HG02678 (cell line): ENCODE measurements at regions not wholly inside any gene's neighbourhood (a gene's known extent, or its start where the extent isn't known, plus 50 kb on each side); places are given as distances from the start of the nearest gene placed in this dataset.

Source experiments
- ATAC-seq: cut with Tn5 transposase; IDR thresholded peaks from one replicate; pipeline ENCODE4 v1.9.1; 2021; ENCODE audit warnings: mild to moderate bottlenecking, moderate library complexity; ENCODE audit not compliant: unreplicated experiment

DNA sequence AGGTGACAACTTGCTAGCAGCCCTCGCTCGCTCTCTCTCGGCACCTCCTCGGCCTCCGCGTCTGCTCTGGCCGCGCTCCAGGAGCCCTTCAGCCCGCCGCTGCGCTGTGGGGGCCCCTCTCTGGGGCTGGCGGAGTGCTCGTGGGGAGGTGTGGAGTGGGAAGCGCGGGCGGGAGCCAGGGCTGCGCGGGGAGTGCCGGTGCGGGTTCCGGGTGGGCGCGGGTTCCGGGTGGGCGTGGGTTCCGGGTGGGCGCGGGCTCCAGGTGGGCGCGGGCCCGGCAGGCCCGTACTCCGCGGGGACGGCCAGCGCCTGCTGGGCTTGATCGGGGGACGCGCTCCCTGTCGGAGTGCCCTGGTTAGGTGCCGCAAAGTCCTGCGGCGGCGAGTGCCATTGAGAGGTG, 384.3 kb downstream of the GPM6A start:
- ATAC-seq: no peak

DNA sequence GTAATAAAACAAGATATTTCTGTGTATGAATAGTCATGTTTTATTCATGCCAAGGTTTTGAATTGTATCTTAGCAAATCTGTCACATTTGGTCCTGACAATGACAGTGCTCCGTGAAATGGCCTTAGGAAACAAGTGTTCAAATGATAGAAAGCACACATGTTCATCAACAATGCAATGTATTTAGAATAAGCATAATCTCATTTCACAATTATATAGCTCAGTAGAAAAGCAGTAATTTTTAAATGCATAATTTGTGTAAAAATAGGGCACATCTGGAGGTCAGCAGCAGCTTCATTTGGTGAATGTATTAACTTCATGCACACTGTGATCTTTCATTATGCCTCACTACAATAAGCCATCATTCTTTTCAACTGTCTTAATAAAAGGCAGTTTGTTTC, 380.4 kb downstream of the GPM6A start:
- ATAC-seq: no peak

DNA sequence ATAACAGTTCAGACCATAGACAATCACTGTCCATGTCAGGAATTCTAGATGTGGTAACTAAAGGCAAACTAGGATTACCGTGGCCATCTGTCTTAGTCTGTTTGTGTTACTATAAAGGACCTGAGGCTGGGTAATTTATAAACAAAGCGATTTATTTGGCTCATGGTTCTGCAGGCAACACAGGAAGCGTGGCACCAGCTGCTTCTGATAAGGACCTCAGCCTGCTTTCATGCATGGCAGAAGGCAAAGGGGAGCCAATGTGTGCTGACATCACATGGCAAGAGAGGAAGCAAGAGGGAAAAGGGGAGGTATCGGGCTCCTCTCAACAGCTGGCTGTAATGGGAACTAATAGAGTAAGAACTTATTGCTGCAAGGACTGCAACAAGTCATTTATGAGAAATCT, 376.7 kb downstream of the GPM6A start:
- ATAC-seq: no peak

DNA sequence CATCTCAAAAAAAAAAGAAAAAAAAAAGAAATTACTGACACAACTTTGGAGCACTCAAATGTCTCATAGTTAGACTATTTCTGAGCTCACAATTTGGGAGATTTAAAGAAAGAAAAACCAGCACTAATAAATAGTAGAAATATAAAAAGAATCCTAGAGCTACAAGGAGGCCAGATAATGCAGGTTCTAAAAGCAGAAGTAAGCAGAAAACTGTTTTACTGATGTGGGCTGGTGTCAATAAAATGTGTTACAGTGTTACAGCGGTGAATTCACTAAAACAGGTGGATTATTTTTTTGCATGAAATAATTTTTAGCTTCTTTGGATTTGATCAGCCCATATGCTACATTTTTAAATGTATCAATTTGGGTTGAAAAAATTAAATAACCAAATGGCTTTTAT, 375.9 kb downstream of the GPM6A start:
- no peak for ATAC-seq

DNA sequence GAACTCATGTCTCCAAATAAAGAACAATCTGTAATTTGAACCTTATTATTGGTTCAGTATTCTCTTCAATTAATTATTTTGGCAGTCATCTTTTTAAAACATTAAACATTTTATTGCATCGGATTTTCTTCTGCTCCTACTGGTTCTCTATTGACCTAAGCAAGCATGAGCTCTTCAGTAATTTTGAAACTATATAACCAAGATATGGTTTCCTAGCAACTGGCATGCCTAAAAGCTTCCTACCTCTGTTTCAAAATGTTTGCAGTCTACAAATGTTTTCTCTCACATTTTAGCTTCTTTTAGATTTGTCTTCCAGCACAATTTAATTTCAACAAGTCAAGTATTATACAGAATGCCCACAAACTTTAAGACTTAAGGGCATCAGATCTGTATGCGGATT, 371.3 kb downstream of the GPM6A start:
- ATAC-seq: no peak

- ATAC-seq: no peak
Observed at GRCh38 chr4:175441256-175441655, 370.8 kb downstream of the GPM6A start.

DNA sequence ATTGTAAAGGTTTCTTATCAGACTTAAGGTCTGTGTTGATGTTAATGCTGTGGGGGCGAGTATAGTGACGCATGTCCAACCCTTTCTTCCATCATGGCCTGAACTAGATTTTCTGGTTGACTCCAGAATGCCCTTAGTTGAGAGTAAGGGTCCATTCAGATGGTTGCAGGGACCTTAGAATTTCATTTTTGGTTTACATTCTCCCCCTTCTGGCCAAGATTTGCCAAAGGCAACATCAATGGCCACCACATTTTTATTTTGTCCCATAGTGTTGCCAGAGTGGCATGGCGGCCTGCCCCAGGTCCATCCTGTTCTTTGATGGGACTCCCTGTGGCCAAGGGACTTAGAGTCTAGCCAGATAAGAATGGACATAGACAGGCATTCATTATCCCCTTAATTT, 368.5 kb downstream of the GPM6A start:
- no peak for ATAC-seq

- ATAC-seq: no peak
Observed at GRCh38 chr4:175444512-175444911, 367.6 kb downstream of the GPM6A start.

DNA sequence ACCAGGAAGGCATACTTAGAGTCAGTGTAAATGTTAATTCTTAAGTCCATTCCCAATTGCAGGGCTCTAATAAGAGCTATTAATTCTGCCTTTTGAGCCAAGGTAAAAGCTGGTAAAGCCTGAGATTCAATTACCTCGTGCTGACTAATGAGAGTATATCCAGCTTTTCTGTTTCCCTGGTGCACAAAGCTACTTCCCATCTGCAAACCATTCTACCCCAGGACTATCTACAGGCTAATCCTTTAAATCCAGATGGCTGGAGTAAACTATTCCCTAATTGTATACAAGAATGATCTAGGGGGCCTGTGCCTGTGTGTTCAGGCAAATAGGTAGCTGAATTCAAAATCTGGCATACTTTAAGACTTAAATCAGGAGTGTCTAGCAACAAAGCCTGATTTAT, 365.0 kb downstream of the GPM6A start:
- no peak for ATAC-seq

- no peak for ATAC-seq
Observed at GRCh38 chr4:175450446-175450845, 361.6 kb downstream of the GPM6A start.

- ATAC-seq: no peak
Observed at GRCh38 chr4:175451238-175451965, 360.7 kb downstream of the GPM6A start.

GRCh38 chr4:175453456-175453855, 358.6 kb downstream of the GPM6A start:
- ATAC-seq: no peak

DNA sequence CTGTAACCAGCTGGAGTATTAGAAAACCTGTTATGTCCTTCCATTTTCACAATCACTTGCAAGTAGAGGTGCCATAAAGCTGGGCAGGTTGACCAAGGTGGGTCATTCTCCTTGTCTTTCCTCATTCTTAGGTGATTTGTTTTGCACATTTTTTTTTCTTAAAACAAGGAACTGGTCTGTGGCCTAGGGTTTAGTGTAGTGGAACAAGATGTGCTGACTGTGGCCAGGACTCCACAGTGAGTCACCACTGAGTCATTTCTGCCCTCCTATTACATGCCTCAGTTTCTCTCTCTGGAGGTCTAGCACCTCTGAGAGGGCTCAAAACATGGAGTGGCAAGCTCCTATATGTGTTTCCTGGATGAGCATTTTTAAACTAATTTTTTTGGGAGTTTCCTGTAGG, 355.9 kb downstream of the GPM6A start:
- ATAC-seq: no peak

DNA sequence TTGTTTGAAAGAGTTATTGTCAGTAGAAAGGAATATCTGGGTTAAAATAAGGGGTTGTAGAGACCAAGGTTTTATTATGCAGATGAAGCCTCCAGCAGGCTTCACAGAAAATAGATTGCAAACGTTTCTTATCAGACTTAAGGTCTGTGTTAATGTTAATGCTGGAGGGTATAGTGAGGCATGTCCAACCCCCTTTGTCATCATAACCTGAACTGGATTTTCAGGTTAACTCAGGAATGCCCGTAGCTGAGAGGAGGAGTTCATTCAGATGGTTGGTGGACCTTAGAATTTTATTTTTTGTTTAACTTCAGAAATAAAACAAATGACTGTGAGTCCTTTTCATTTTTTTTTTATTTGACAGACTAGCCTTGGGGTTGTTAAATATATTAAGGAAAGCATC, 354.1 kb downstream of the GPM6A start:
- no peak for ATAC-seq

DNA sequence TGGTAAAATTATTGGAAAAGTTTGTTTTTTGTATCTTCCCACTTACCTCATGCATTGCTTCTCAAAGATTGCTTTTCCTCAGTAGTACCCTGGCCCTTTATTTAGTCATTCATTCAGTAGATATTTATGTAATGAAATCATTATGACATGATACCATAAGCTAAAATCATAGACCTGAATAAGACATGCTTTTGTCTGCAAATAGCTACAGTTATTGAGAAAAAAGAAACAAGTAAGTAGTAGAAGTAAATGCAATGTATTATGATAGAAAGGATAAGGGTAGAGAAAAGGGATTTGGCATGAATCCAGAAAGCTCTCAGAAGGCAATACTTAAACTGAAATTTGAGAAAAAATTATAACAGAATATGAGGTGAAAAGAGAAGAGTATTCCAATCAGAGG, 352.5 kb downstream of the GPM6A start:
- no peak for ATAC-seq

DNA sequence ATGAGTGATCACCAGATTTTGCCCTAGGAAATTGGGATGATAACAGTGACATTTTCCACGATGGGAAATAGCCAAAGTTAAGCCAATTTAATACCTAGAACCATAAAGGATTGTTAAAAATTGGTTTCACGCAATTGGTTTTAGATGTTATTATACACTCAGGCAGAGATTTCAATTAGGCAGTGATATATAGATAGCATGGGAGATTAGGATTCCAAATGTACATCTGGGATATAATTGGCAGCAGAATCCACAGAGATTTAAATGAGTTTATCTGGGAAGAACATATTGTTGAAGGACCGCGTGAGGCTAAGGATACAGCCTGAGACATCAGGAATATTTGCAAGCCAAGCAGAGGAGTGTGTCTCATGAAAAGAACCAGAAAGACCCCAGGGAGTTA, 351.6 kb downstream of the GPM6A start:
- no peak for ATAC-seq

DNA sequence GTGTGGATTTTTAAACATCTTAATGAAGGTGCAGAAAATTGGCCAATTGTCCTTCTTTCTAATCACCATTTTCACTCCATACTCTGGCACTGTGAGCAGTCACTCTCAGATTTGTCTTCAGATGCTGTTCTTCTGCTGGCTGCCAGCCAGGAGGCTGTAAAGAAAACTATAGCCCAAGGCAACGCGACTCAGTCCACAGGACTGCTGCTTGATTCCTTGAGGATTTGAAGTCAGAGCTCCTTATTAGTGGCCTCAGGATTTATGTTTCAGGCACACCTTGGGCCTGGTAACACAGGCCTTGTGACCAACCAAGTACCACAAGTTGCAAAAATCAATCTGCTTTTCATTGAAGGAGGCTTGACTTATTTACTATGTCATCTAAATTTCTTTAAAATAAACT, 342.6 kb downstream of the GPM6A start:
- ATAC-seq: no peak

- ATAC-seq: no peak
Observed at GRCh38 chr4:175470131-175470530, 341.9 kb downstream of the GPM6A start.

DNA sequence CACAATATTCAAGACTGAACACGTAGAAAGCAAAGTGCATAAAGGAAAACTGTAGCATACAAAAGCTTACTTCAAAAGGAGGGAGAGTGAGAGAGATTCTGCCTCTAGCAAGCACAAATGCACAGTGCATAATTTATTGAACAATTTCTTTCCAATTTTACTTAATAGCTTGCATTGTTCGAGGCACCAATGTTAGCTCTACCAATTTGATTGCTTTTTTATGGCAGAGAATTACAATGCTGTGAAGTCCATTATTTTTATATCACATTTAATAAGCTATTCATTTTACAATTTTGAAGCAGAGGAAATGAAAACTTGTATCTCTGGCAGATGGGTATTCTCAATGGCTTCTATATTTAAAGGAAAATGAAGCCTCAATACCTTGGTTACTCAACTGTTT, 331.7 kb downstream of the GPM6A start:
- ATAC-seq: no peak

GRCh38 chr4:175499735-175500352, 312.2 kb downstream of the GPM6A start:
- no peak for ATAC-seq

GRCh38 chr4:175504318-175504717, 307.7 kb downstream of the GPM6A start:
- no peak for ATAC-seq

DNA sequence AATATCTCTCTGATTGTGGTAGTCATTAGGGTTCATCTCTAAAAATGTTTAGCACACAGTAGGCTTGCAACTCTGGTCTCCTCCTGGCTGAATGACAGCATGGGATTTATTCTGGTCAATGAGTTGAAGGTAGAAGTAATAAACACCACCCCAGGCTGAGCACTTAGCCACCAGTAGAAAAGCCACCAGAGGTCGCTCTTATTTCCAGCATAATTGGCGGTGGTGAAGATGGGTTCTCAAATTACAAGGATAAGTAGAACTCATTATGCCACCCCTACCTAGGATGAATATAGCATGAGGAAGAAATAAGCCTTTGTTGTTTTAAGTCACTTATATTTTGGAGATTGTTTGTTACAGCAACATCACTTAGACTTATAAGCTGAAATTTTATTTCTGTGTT, 302.7 kb downstream of the GPM6A start:
- no peak for ATAC-seq

- no peak for ATAC-seq
Observed at GRCh38 chr4:175511861-175512260, 300.2 kb downstream of the GPM6A start.
